Osteocyte (in vitro differentiated cells): ENCODE measurements at regions not wholly inside any gene's neighbourhood (a gene's known extent, or its start where the extent isn't known, plus 50 kb on each side); places are given as distances from the start of the nearest gene placed in this dataset.

Experiments
- DNase-seq: peaks from one replicate; pipeline ENCODE4 v3.0.0; 2021; ENCODE audit warnings: mixed read lengths; ENCODE audit not compliant: unreplicated experiment; ENCODE audit errors: extremely low spot score
- H3K27ac Mint-ChIP-seq: one replicate; pipeline ENCODE4 v1.8.0; 2021; ENCODE audit warnings: mild to moderate bottlenecking, mixed read lengths; ENCODE audit not compliant: unreplicated experiment
- H3K27me3 Mint-ChIP-seq: one replicate; pipeline ENCODE4 v1.8.0; 2021; ENCODE audit warnings: mixed read lengths; ENCODE audit not compliant: unreplicated experiment
- H3K36me3 Mint-ChIP-seq: one replicate; pipeline ENCODE4 v1.8.0; 2021; ENCODE audit warnings: mixed read lengths; ENCODE audit not compliant: unreplicated experiment
- H3K4me1 Mint-ChIP-seq: one replicate; pipeline ENCODE4 v1.8.0; 2021; ENCODE audit warnings: mixed read lengths; ENCODE audit not compliant: unreplicated experiment
- H3K4me3 Mint-ChIP-seq: one replicate; pipeline ENCODE4 v1.8.0; 2021; ENCODE audit warnings: mild to moderate bottlenecking, moderate library complexity, mixed read lengths; ENCODE audit not compliant: unreplicated experiment
- H3K9me3 Mint-ChIP-seq: one replicate; pipeline ENCODE4 v1.8.0; 2021; ENCODE audit warnings: mixed read lengths; ENCODE audit not compliant: unreplicated experiment
- TF ChIP-seq, protein P1 (sequence below): fragments of 200-600 bp; sonication (generic); IDR thresholded peaks from 2 replicates; pipeline ENCODE4 v1.5.0; 2021; ENCODE audit warnings: antibody characterized with exemption, mild to moderate bottlenecking, moderate library complexity

DNA sequence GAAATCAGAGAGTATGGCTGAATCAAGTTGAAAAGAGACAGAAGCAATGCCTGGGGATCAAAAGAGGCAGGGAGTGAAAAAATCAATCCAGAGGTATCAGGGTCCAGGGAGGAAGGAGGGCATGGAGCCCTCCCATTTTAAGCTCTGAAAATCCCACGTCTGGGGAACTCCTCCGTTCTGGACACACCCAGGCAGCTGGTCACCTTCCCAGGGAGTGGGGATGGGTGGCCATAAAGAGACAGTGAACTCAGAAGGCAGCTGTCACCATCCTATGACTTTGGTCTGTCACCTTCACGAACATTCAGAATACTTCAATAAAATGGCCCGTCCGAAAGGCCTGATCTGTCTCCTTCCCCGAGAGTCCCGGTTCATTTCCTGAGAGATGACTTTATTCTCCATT is 71.6 kb downstream of the MAP1LC3B2 start:
- Mint-ChIP-seq H3K36me3 (no peaks in the 10 kb centered on the region), H3K4me3 (no peak overlapping the region), H3K27ac (no peak overlapping the region), H3K27me3 (peaks cover 14% of the 10 kb centered on the region), H3K9me3 (no peaks in the 10 kb centered on the region), H3K4me1 (peaks cover 8% of the 10 kb centered on the region)
- TF ChIP-seq, protein P1, sequence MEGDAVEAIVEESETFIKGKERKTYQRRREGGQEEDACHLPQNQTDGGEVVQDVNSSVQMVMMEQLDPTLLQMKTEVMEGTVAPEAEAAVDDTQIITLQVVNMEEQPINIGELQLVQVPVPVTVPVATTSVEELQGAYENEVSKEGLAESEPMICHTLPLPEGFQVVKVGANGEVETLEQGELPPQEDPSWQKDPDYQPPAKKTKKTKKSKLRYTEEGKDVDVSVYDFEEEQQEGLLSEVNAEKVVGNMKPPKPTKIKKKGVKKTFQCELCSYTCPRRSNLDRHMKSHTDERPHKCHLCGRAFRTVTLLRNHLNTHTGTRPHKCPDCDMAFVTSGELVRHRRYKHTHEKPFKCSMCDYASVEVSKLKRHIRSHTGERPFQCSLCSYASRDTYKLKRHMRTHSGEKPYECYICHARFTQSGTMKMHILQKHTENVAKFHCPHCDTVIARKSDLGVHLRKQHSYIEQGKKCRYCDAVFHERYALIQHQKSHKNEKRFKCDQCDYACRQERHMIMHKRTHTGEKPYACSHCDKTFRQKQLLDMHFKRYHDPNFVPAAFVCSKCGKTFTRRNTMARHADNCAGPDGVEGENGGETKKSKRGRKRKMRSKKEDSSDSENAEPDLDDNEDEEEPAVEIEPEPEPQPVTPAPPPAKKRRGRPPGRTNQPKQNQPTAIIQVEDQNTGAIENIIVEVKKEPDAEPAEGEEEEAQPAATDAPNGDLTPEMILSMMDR, result no peak
- DNase-seq, result no peak

DNA sequence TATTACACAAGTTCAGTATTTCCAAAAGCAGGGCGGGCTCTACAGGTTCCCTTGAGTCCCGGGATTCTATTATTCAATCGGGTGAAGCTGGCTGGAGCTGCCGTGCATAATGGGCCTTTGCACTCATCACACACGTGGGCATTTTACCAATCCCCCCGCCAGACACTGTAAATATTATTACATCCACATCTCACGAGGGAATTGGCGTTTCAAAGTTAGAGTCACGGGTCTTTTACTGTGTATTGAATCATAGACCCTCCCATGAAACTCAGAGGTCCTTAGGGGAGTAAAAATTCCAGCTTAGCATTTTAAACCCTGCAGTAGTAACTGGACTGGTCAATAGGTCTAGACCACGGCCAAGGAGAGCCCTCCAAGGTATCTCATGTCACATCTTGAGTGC is 70.3 kb downstream of the MAP1LC3B2 start:
- H3K4me1 Mint-ChIP-seq, result peaks cover 8% of the 10 kb centered on the region
- no peak overlapping the region for H3K27ac Mint-ChIP-seq
- no peak for DNase-seq
- H3K36me3 Mint-ChIP-seq, result no peaks in the 10 kb centered on the region
- H3K4me3 Mint-ChIP-seq, result no peak overlapping the region
- TF ChIP-seq, protein P1, result no peak
- H3K9me3 Mint-ChIP-seq, result no peaks in the 10 kb centered on the region
- peaks cover 14% of the 10 kb centered on the region for H3K27me3 Mint-ChIP-seq

DNA sequence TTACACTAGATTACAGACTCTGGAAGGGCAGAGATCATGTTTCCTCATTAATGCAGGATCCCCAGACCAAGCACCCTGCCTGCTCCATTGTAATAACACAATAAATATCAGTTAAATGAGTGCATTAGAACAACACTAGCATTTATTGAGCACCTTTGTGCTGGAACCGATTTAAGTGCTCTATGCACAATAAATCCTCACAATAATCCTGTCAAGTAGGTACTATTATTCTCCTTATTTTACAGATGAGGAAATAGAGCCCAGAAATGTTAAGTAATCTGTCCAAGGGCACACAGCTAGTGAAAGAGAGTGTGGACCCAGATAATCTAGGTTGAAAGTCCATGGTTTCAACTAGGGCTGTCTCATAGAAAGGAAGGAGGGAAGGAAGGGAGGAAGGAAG is 69.8 kb downstream of the MAP1LC3B2 start:
- H3K4me3 Mint-ChIP-seq, result no peak overlapping the region

DNA sequence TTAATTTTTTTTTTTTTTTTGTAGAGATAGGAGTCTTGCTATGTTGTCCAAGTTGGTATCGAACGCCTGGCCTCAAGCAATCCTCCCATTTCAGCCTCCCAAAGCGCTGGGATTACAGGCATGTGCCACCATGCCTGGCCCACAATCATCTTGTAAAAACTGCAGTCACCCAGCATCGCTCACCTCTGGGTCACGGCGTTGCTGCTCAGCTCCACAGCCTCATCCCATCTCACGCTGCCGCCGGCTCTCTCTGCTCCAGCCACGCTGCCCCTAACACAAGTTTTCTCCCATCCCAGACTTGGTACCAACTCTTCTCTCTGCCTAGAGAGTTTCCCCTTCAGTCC is 69.2 kb downstream of the MAP1LC3B2 start:
- peaks cover 17% of the 10 kb centered on the region for H3K27me3 Mint-ChIP-seq
- no peaks in the 10 kb centered on the region for H3K36me3 Mint-ChIP-seq
- DNase-seq, result no peak
- no peak overlapping the region for H3K27ac Mint-ChIP-seq
- H3K4me1 Mint-ChIP-seq, result peaks cover 8% of the 10 kb centered on the region
- no peaks in the 10 kb centered on the region for H3K9me3 Mint-ChIP-seq
- TF ChIP-seq, protein P1, result no peak
- no peak overlapping the region for H3K4me3 Mint-ChIP-seq

More for the DNA sequence above, 69.8 kb downstream of the MAP1LC3B2 start:
- TF ChIP-seq, protein P1, result no peak
- Mint-ChIP-seq H3K27me3 (peaks cover 18% of the 10 kb centered on the region), H3K36me3 (no peaks in the 10 kb centered on the region), H3K27ac (no peak overlapping the region), H3K4me1 (peaks cover 8% of the 10 kb centered on the region), H3K9me3 (no peaks in the 10 kb centered on the region)
- DNase-seq, result no peak
